Neural crest cell (in vitro differentiated cells): ENCODE measurements at regions not wholly inside any gene's neighbourhood (a gene's known extent, or its start where the extent isn't known, plus 50 kb on each side); places are given as distances from the start of the nearest gene placed in this dataset.
"Not testable (repeated sequence)": the region's sequence is repeated elsewhere in the genome, so short reads cannot be mapped to it uniquely, and the experiment has no call there.

Experiments
- DNase-seq: peaks from one replicate; pipeline ENCODE4 v3.0.0; 2021; ENCODE audit warnings: low read depth, mixed read lengths, low spot score
- H3K27ac Mint-ChIP-seq: one replicate; pipeline ENCODE4 v1.8.0; 2021; ENCODE audit warnings: mild to moderate bottlenecking, mixed read lengths; ENCODE audit not compliant: unreplicated experiment
- H3K27me3 Mint-ChIP-seq: 2 replicates; pipeline ENCODE4 v1.8.0; 2021; ENCODE audit warnings: low read depth, mild to moderate bottlenecking, mixed read lengths
- H3K36me3 Mint-ChIP-seq: 2 replicates; pipeline ENCODE4 v1.8.0; 2021; ENCODE audit warnings: low read depth, mild to moderate bottlenecking, mixed read lengths
- H3K4me1 Mint-ChIP-seq: 2 replicates; pipeline ENCODE4 v1.8.0; 2021; ENCODE audit warnings: mixed read lengths
- H3K4me3 Mint-ChIP-seq: one replicate; pipeline ENCODE4 v1.8.0; 2021; ENCODE audit warnings: mild to moderate bottlenecking, mixed read lengths
- H3K9me3 Mint-ChIP-seq: 2 replicates; pipeline ENCODE4 v1.8.0; 2021; ENCODE audit warnings: mixed read lengths
- TF ChIP-seq, protein P1 (sequence below): fragments of 200-600 bp; sonication (generic); conservative IDR thresholded peaks from 2 replicates; pipeline ENCODE4 v1.5.0; 2021; ENCODE audit warnings: antibody characterized with exemption, mild to moderate bottlenecking

DNA sequence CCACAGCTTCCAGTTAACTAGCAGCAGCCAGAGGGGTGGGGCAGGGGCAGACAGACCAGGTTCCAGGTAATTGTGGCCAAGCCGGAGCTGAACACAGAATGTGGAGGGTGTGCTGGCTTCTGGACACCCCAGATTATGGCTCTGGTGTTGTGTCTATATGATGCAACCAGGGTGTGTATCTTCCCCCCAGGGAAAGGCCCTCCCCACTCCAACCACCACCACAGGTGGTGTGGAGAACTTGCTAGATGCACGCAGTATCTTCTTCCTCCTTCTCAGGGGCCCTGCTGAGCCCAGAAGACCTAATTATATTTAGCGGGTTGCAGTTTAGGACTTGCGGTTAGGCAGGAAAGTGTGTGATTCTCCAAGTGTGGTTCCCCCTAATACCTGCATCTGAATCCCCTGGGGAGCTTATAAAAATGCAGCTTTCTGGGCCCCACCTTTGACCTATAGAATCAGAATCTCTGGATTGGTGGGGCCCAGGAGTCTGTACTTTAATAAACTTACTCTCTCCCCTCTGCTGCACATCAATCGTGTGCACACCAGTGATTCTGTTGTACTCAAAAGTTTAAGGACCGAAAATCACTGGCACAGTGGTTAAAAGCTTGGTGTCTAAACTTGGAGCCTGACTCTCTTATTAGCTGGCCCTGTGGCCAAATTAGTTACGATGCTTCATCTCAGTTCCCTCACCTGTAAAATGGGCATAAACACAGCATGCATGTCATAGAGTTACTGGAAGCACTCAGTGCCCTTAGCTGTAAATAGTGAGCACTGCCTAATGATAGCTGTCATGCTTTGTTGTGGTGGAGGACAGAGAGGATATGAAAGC is 379.1 kb upstream of the PROK2 start:
- no peak overlapping the region for H3K4me3 Mint-ChIP-seq
- TF ChIP-seq, protein P1, sequence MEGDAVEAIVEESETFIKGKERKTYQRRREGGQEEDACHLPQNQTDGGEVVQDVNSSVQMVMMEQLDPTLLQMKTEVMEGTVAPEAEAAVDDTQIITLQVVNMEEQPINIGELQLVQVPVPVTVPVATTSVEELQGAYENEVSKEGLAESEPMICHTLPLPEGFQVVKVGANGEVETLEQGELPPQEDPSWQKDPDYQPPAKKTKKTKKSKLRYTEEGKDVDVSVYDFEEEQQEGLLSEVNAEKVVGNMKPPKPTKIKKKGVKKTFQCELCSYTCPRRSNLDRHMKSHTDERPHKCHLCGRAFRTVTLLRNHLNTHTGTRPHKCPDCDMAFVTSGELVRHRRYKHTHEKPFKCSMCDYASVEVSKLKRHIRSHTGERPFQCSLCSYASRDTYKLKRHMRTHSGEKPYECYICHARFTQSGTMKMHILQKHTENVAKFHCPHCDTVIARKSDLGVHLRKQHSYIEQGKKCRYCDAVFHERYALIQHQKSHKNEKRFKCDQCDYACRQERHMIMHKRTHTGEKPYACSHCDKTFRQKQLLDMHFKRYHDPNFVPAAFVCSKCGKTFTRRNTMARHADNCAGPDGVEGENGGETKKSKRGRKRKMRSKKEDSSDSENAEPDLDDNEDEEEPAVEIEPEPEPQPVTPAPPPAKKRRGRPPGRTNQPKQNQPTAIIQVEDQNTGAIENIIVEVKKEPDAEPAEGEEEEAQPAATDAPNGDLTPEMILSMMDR, result no peak
- no peaks in the 10 kb centered on the region for H3K36me3 Mint-ChIP-seq
- peaks cover 18% of the 10 kb centered on the region for H3K4me1 Mint-ChIP-seq
- H3K27me3 Mint-ChIP-seq, result peaks cover 6% of the 10 kb centered on the region
- H3K9me3 Mint-ChIP-seq, result peaks cover 2% of the 10 kb centered on the region
- DNase-seq, result no peak
- H3K27ac Mint-ChIP-seq, result no peak overlapping the region

GRCh38 chr3:72162649-72163184 is 377.8 kb upstream of the PROK2 start:
- Mint-ChIP-seq H3K27ac (no peak overlapping the region), H3K9me3 (no peaks in the 10 kb centered on the region), H3K4me1 (peaks cover 18% of the 10 kb centered on the region), H3K27me3 (peaks cover 6% of the 10 kb centered on the region), H3K4me3 (no peak overlapping the region), H3K36me3 (no peaks in the 10 kb centered on the region)
- TF ChIP-seq, protein P1, result no peak
- DNase-seq, result no peak

- Mint-ChIP-seq H3K4me1 (peaks cover 18% of the 10 kb centered on the region), H3K27me3 (peaks cover 6% of the 10 kb centered on the region), H3K27ac (no peak overlapping the region), H3K4me3 (no peak overlapping the region), H3K9me3 (no peaks in the 10 kb centered on the region), H3K36me3 (no peaks in the 10 kb centered on the region)
- no peak for DNase-seq
- TF ChIP-seq, protein P1, result no peak
Measured at GRCh38 chr3:72161881-72162595, 377.1 kb upstream of the PROK2 start.

- not testable (repeated sequence) for H3K9me3 Mint-ChIP-seq, H3K4me3 Mint-ChIP-seq, H3K36me3 Mint-ChIP-seq, DNase-seq, H3K27ac Mint-ChIP-seq
- Mint-ChIP-seq H3K27me3 (peaks cover 11% of the 10 kb centered on the region), H3K4me1 (peaks cover 18% of the 10 kb centered on the region)
Measured at GRCh38 chr3:72161285-72161684, 376.3 kb upstream of the PROK2 start.

GRCh38 chr3:72160351-72160750 is 375.4 kb upstream of the PROK2 start:
- Mint-ChIP-seq H3K36me3 (no peaks in the 10 kb centered on the region), H3K9me3 (no peaks in the 10 kb centered on the region), H3K4me3 (no peak overlapping the region), H3K27ac (no peak overlapping the region), H3K27me3 (peaks cover 15% of the 10 kb centered on the region), H3K4me1 (peaks cover 24% of the 10 kb centered on the region)
- DNase-seq, result no peak
- TF ChIP-seq, protein P1, result no peak

DNA sequence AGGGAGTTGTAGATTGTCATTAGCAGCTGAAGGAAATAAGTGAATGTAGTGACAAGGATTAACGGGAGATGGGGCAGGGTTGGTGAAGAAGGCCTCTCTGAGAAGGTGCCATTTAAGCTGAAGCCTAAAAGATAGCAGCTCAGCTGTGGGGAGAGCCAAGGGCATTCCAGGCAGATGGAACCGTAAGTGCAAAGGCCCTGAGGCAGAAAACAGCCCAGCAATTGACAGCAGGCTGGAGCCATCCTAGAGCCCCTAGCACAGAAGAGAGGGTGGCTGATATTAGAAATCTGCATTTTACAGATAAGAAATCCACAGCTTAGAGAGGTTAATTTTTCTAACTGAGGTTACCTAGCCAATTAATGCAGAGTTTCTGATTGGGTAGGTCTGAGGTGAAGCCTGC is 374.5 kb upstream of the PROK2 start:
- TF ChIP-seq, protein P1, result no peak
- no peak for DNase-seq
- Mint-ChIP-seq H3K27me3 (peaks cover 15% of the 10 kb centered on the region), H3K4me1 (peaks cover 30% of the 10 kb centered on the region), H3K36me3 (no peaks in the 10 kb centered on the region), H3K9me3 (no peaks in the 10 kb centered on the region), H3K4me3 (no peak overlapping the region), H3K27ac (no peak overlapping the region)
